Inferior parietal cortex (tissue), 1 donor: ENCODE measurements at regions not wholly inside any gene's neighbourhood (a gene's known extent, or its start where the extent isn't known, plus 50 kb on each side); places are given as distances from the start of the nearest gene placed in this dataset.
"Not testable (repeated sequence)": the region's sequence is repeated elsewhere in the genome, so short reads cannot be mapped to it uniquely, and the experiment has no call there.

ENCODE experiments used
- DNase-seq: peaks from one replicate; pipeline ENCODE4 v3.0.0-alpha.2; 2016; ENCODE audit errors: extremely low spot score

DNA sequence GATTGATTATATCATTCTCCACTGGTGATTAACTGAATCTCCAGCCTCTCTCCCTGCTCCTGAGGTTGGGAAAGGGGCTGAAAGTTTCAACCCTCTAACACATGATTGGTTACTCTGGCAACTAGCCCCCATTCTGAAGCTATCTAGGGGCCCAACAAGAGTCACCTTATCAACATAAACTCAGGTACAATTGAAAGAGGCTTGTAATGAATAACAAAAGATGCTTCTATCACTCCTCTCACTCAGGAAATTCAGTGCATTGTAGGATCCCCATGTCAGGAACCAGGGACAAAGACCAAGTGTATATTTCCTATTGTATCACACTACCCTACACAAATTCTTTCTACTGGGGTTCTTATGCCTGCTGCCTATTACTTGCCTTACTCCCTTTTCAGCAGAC lies 123.9 kb upstream of the SLC13A1 start:
- DNase-seq: no peak

DNA sequence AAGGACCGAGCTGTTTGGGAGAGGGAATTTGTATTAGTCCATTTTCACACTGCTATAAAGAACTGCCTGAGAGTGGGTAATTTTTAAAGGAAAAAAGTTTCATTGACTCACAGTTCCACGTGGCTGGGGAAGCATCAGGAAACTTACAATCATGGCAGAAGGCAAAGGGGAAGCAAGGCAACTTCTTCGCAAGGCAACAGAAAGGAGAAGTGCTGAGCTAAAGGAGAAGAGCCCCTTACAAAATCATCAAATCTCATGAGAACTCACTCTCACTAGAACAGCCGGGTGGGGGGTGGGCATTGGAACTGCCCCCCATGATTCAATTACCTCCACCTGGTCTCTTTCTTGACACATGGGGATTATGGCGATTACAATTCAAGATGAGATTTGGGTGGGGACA lies 121.8 kb upstream of the SLC13A1 start:
- not testable (repeated sequence) for DNase-seq

DNA sequence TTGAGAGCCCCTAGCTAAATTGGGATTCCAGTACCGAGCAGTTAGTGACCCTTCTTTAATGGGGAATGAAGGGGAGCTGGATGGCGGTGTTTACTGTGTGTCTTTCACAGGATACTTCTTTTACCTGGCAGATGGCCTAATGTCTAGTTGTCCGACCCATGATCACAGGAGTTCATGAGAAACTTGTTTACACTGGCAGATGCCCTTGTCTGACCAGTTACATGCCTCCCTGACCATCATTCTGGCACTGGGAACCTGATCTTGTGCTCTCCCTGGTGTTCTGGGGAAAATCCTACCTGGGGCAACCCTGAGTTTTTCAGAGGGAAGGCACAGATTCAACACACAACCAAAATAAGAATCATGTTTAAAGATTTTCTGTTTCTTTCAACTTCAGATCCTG lies 120.1 kb upstream of the SLC13A1 start:
- no peak for DNase-seq

DNA sequence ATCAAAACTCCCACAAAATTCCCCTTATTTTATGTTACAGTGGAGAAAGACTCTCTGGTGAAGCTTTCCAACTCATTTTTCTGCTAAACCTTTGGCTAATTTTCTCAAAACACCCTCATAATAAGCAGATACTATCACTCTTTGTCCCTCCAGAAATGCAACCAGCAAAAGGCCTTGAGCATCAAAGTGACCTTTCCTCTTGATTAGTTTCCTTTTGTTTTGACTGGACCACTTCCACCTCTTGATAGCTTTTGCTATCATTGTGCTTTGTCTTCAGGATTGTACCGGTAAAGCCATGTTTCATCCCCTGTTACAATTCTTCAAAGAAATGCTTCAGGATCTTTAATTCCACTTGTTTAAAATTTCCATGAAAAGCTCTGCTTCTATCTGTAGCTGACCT lies 115.1 kb upstream of the SLC13A1 start:
- no peak for DNase-seq

DNA sequence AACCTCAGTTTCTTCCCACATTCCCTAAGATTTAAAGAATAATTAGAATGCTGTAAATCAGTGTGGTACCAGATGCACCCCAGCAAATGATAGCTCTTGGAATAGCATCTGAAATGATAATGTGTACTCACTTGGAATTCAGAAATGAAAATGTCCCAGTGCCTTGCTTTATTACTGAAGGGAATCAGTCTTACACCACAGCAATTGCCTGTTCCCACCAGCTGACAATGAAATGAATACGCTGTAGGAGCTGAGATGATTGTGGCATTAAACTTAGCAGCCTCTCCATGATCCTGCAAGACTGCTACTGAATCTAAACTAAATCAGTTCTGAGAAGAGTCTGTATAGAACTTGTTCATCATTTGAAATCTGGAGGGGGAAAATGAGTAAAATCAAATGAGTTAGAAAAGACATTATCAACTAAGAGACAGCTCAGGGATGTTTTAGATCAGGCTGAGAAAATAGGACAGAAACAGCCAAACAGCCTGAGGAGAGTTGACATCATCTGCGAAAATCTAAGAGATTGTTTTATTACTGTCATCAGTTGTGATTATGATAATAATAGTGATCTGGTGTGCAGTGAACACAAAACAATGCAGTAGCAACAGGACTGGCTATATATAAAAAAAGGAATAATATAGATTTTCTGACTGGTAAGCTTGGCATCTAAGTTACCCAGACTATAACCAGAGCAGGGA lies 108.6 kb upstream of the SLC13A1 start:
- DNase-seq: no peak

DNA sequence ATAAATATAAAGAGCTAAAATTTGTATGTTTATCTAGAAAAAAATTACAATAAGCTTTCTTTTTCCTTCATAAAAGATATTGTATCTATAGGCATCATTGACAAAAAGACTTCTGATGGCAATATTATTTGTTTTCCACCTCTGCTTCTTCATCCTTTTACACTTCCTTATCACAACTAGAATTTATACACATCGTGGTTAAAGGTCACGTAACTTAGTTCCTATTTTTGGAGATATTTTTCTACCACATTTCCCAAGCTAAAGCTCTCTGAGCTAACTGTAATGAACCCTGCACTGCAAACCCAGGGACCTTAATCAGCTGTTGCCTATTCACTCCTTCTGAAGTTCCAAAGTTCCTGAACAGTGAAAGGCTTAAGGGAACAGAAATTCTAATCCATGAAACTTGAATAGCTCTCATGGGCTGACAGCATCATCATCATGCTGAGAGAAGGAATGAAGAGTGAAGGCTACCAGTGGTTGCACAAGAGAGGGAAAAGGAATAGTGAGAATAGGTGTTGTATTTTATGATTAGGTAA lies 106.1 kb upstream of the SLC13A1 start:
- DNase-seq: no peak

DNA sequence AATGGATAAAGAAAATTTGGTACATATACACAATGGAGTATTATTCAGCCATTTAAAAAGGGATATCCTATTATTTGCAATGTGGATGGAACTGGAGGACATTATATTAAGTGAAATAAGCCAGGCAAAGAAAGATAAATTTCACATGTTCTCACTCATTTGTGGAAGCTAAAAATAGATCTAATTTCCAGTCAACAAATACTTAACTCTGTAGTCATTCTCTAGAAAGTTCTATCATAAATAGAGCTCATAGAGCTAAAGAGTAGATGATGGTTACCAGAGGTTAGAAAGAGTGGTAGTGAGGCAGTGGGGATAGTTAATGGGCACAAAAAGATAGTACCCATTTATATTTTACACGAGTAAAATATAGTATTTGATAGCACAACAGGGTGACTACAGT lies 104.2 kb upstream of the SLC13A1 start:
- no peak for DNase-seq

DNA sequence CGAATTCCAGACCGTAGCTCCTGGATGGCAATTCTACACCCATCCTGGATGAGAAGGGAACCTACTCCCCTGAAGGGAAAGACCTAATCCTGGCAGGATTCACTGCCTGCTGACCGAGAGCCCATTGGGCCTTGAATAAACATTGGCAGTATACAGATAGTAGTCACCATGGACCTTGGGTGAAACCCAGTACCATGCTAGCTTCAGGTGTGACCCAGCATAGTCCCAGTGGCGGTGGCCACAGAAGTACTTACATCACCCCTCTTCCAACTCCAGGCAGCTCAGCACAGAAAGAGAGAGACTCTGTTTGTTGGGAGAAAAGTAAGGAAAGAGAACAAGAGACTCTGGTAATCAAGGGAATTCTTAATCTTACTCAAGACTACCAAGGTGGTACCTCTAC lies 97.2 kb upstream of the SLC13A1 start:
- DNase-seq: no peak

DNA sequence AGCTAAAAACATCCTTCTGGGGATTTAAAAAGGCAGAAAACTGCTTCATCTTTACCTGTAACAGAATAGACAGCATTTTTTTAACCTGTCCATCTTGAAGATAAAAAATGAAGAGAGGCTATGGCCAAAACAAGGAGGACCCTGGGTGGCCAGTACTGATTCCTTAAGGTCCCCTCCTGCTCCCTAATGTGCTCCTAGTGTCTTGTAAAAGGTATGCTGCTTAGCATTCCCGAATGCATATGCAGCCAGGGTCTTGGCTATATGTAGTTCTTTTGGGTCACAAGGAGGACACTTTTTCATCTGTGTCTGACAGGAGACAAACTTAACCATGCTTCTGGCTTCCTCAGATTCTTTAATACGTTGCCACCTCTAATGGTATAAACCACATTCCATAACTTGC lies 93.9 kb upstream of the SLC13A1 start:
- no peak for DNase-seq

DNA sequence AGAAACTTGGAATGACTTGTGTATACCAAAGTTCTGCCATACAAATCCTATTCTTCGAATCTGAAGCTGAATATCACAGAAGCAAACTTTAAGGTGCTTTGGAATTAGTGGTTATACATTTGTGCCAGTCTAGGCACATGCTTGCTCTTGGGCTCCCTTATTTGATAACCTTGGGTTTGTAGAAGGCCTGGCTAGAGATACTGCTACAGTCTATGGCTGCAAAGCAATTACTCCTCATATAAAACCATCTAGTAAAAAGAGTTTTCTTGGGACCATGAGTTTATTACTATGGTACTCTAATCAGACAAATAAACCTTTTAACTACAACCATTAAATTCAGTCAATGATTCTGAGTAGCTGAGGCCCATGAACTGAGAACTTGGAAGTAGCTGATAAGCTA lies 92.5 kb upstream of the SLC13A1 start:
- DNase-seq: no peak

DNA sequence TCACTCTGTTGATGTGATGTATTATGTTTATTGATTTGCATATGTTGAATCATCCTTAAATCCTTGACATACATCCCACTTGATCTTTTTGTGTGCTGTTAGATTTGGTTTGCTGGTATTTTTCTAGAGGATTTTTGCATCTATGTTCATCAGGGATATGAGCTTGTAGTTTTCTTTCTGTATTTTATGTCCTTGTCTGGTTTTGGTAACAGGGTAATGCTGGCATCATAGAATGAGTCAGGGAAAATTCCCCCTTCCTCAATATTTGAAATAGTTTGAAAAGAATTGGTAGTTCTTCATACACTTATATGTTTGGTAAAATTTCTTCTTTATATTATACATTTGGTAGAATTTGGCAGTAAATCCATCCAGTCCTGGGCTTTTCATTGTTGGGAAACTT lies 89.4 kb upstream of the SLC13A1 start:
- DNase-seq: no peak

DNA sequence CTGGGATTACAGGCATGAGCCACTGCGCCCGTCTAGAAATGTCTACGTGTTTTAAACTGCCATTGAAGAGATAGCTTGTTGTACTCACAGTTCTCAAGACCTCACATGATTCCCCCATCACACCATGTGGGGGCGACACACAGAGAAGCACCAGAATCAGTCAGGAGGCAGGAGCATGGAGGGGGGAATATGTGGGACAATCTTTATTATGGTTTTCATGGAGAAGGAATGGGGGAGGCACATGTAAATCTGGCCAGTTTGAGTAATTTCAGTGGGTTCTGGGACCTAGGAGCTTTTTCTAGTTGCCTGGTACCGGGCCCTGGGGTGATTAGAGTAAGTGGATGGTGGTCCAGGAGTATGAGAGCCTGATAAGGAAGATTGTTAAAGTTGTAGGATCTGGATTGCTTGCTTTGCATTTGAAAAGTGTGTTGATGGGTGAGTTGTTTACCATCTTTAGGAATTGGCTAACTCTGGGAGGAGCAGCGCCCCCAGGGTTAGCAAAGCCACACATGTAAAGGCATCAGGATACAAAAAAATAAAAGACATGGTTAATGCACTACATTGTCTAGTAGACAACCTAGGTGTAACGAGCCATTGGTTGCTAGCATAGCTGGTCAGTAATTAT lies 85.4 kb upstream of the SLC13A1 start:
- no peak for DNase-seq

DNA sequence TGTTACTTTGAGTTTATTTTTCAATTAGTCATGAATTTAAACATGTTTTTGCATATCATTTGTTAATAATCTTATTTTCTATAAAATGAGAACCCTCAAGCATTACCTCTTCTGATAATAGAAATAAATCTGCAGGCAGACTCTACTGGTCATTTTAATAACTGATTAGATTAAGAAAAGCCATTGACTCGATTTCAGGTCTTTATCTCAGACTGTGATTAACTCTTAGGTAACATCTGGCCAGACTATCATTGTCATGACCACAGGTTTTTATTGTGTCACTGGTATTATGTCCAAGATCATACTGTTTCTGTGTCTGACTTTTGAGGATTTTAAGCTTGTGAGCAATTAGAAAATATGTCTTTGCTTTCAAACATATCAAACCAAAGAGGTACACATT lies 83.6 kb upstream of the SLC13A1 start:
- DNase-seq: no peak

DNA sequence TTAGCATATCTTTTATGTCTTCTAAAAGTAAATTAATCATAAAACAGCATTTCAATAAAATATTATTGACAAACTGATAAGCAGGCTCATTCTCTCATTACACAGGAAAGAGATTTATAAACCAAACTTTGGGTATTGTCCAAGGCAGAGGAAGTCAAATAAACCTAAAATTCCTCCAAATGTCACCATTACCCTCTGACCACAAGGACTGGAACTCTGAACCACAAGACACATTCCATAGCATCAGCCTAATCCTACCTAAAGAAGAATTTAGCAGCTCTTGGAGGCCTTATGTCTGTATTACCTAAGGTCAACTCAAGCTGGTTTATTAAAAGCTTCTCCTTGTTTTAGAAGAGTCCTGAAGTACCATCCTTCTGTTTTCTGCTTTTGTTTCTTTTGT lies 82.4 kb upstream of the SLC13A1 start:
- DNase-seq: no peak

DNA sequence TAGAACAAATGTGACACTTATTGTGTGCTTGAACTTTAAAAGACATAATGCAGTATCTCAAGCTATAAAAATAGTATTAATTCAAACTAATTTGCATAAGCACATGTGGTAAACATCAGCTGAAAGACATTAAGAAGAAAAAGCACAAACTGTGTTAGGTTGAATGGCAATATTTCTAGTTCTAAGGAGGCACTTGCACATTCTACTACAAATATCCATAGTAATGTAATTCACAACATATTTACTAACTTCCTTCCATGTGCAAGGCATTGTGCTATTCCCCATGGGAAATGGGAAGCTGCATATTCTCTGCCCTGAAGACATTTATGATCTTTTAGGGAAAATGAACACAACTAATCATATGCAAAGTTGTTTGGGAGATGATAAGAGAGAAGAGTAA lies 80.2 kb upstream of the SLC13A1 start:
- no peak for DNase-seq

DNA sequence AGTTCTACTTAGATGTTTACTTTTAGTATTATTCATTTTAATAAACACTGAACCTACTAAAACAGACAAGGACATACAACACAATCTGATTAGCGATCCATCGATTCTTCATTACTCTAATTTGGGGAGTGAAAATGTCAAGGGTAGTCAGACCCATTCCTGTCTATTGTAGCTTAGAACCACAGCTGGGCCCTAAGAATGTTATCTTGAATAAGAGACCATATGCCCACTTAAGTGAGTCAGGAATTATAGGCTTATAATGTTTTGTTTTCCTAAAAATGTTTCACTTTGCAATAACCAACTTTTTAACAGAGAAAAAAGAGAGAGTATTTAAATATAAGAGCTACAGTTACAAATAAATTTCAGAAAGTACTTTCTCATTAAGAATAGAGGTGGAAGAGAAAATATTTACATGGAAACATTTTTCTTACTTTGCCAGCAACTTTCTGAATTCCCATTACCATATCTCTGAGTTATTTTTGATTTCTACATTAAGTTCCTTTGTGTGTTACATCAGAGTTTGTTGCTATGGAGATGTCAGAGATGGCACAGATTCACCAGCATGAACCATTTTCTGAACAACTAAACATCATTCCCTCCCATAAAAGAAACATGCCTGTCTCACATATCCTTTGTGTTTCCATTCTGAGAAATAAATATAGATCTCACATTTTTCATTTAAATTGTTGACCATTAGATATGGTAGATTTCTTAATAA lies 75.4 kb upstream of the SLC13A1 start:
- DNase-seq: no peak

DNA sequence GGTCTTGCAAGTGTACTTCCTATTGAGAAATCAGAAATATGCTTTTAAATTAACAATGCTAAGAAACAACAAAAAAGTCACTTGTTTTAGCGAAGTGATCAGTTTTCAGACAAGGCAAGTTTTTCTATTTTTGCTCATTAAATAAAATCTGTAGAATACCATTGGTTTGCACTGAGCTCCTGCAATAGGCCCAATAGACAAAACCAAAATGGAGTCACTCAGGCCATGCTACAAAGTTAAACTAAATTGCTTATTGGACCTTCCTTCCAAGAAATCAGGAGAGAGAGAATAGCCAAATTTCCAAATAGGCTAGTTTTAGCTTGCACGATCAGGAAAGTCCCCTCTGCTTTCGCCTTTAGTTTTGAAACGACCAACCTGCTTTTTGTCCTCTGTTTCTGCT lies 73.4 kb upstream of the SLC13A1 start:
- no peak for DNase-seq

DNA sequence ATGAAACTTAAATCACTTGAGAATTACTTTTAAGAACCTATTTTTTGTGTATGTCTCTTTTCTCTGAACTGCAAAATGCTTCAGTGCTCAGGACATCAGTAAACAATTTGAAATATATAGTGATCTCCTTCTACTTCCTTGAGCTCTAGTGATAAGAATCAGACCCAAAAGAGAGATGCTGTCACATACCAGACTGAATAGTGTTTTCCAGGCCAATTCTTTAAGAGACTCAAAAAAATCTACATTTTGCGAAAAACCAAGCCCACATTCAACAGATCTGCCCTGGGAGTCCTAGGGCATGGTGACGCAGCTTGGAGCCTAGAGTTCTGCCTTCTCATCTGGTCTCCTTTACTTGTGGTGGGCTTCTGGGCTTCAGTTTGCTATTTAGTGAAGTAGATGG lies 72.1 kb upstream of the SLC13A1 start:
- no peak for DNase-seq

DNA sequence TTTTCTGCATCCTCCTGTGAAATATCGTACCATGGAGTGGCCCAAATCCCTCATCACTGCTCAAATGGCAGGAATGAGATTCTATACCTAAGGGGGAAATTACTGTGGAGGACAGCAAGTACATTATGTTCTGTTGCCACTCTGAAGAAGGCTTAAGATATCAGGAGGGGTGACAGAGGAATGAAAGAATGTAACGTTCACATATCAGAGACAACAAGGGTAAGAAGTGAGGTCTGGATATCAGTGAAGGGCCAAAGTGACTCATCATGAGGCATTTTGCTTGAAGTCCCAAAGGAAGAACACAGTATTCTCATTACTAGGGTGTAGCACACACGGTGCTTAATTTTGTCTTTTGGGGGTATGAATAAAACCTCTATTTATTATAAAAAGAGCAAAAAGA lies 71.5 kb upstream of the SLC13A1 start:
- DNase-seq: no peak

DNA sequence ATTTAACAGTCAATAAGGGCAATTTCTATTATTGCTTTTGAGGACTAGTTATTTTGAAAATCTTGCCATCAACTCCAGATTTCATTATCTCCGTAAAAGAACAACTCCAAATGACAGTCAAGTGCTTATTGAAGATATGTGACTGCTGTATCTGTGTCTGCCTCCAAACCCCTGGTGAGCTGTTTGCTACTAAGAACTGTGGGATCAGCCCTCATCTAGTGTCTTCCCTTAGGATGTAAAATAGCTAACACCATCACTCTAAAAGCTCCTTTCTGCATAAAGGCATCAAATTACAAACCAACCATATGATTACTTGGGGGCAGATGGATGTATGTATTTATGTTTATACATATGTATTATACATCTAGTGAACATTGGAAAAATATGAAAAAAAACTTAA lies 70.8 kb upstream of the SLC13A1 start:
- no peak for DNase-seq

DNA sequence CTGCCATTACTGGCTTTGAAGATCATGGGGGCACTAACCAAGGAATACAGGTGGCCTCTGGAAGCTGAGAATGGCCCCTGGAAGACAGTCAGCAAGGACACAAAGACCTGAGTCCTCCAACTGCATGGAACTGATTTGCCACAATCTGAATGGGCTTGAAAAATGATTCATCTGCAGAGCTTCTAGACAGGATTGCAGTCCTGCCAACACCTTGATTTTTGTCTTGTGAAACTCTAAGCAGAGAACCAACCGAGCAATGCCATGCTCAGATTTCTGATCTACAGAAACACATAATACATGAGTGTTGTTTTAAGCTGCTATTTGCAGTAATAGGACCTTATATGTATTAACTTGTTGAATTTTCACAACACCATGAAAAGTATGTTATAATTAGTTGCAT lies 66.1 kb upstream of the SLC13A1 start:
- DNase-seq: no peak

DNA sequence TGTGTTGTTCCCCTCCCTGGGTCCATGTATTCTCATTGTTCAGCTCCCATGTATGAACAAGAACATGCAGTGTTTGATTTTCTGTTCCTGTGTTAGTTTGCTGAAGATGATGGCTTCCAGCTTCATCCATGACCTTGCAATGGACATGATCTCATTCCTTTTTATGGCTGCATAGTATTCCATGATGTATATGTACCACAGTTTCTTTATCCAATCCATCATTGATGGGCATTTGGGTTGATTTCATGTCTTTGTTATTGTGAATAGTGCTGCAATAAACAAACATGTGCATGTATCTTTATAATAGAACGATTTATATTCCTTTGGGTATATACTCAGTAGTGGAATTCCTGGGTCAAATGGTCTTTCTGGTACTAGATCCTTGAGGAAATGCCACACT lies 65.1 kb upstream of the SLC13A1 start:
- not testable (repeated sequence) for DNase-seq

DNA sequence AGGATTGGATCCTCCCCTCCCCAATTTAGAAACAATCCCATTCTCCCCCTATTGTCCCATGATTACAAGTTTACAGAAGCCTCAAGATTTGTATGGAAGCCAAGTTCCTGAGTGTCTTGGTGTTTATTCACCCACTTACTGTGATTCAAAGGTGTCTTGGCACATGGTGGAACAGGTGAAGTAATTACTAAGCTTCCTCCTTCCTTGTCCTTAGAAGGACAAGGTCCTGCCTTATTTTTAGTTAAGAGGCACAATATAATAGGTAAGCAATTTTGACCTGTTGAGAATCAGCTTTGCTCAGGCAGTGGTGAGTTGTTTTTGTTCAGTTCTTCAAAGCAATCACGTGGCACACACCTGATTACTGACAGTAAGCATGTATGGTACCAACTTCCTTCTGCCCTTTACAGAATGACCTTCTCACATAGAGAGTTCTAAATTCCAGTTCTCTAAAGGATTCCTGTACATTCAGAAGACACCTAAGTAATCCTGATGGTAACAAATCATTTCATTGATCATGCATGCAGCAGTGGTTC lies 60.7 kb upstream of the SLC13A1 start:
- DNase-seq: no peak
